A549 (cell line): ENCODE measurements at regions not wholly inside any gene's neighbourhood (a gene's known extent, or its start where the extent isn't known, plus 50 kb on each side); places are given as distances from the start of the nearest gene placed in this dataset.

Experiments
- ELK1 ChIP-seq: fragments of 150-350 bp; IDR thresholded peaks from 2 replicates; pipeline ENCODE4 v1.6.1; 2014; ENCODE audit warnings: low read depth, mild to moderate bottlenecking, low read length
- EP300 ChIP-seq, 2 experiments: fragments of >200 bp; sonication (Bioruptor Twin); formaldehyde crosslinking; IDR thresholded peaks; 2 replicates in 1 of 2; 3 replicates in 1 of 2; pipeline ENCODE4 v1.6.1; 2016 to 2017
- FOSL2 ChIP-seq, 2 experiments: fragments of 450-650 bp in 1 of 2; fragments of >200 bp in 1 of 2; sonication (Bioruptor Twin) in 1 of 2; formaldehyde crosslinking; IDR thresholded peaks; 2 replicates each; pipeline versions ENCODE4 v1.5.0 to v1.6.1; 2016 to 2020; ENCODE audit warnings: mild to moderate bottlenecking in 1 of 2, moderate library complexity in 1 of 2
- GATA3 ChIP-seq: IDR thresholded peaks from 2 replicates; pipeline ENCODE4 v1.6.1; 2012; ENCODE audit warnings: borderline replicate concordance
- PHF8 ChIP-seq: fragments of 200-600 bp; sonication (generic); IDR thresholded peaks from 2 replicates; pipeline ENCODE4 v1.6.1; 2016; ENCODE audit warnings: low read depth, mild to moderate bottlenecking, antibody characterized with exemption, moderate library complexity, borderline replicate concordance
- POLR2A ChIP-seq: IDR thresholded peaks from 2 replicates; pipeline ENCODE4 v1.6.1; 2012; ENCODE audit warnings: mild to moderate bottlenecking, low read length
- RAD21 ChIP-seq, 2 experiments: fragments of >200 bp in 1 of 2; sonication (Bioruptor Twin) in 1 of 2; formaldehyde crosslinking in 1 of 2; IDR thresholded peaks in 1 of 2; conservative IDR thresholded peaks in 1 of 2; 2 replicates in 1 of 2; 3 replicates in 1 of 2; pipeline ENCODE4 v1.6.1; 2012 to 2018; ENCODE audit warnings: inconsistent platforms in 1 of 2
- RARB ChIP-seq: fragments of 250-450 bp; sonication (Bioruptor Pico); IDR thresholded peaks from 2 replicates; pipeline ENCODE4 v1.8.0; 2021; ENCODE audit warnings: mild to moderate bottlenecking, moderate library complexity
- TF ChIP-seq, protein P1 (sequence below): fragments of >200 bp; sonication (Bioruptor Twin); formaldehyde crosslinking; IDR thresholded peaks from 3 replicates; pipeline ENCODE4 v1.5.1; 2016

DNA sequence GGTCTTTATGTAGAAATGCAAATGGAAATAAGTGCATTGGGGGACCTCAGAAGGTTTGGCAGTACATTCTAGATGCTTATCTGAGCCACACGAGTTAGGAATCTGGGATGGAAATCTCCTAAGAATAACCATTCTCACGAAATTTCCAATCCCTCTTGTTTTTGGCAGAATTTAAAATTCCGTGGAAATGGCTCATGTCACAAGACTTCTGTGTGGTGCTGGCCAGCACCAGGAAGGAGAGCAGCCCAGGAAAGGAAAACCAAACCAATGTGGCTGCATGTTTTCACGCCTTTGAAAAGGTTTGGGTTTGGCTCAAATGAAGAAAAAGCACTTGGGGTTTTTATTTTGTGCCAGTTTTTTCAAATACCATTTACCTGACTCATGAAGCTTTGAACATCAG is 80.1 kb upstream of the KCNK2 start:
- TF ChIP-seq ELK1 = no peak
- TF ChIP-seq FOSL2 (IDR thresholded peaks at IDR 0.05) = no peak
- no peak for TF ChIP-seq FOSL2 (CRISPR knock-in tag; IDR thresholded peaks at IDR 0.05)
- no peak for TF ChIP-seq POLR2A
- no peak for TF ChIP-seq GATA3
- TF ChIP-seq RAD21 (conservative IDR thresholded peaks at IDR 0.05 in 1 of 2, IDR thresholded peaks at IDR 0.05 in 1 of 2) = no peak
- TF ChIP-seq, protein P1, sequence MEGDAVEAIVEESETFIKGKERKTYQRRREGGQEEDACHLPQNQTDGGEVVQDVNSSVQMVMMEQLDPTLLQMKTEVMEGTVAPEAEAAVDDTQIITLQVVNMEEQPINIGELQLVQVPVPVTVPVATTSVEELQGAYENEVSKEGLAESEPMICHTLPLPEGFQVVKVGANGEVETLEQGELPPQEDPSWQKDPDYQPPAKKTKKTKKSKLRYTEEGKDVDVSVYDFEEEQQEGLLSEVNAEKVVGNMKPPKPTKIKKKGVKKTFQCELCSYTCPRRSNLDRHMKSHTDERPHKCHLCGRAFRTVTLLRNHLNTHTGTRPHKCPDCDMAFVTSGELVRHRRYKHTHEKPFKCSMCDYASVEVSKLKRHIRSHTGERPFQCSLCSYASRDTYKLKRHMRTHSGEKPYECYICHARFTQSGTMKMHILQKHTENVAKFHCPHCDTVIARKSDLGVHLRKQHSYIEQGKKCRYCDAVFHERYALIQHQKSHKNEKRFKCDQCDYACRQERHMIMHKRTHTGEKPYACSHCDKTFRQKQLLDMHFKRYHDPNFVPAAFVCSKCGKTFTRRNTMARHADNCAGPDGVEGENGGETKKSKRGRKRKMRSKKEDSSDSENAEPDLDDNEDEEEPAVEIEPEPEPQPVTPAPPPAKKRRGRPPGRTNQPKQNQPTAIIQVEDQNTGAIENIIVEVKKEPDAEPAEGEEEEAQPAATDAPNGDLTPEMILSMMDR = no peak
- TF ChIP-seq EP300 (IDR thresholded peaks at IDR 0.05) = no peak
- no peak for TF ChIP-seq PHF8
- no peak for TF ChIP-seq RARB (CRISPR knock-in tag)
